NCI-H2029 treated with DMSO at 0.1 percent for 48 hours (cell line): ENCODE measurements at regions not wholly inside any gene's neighbourhood (a gene's known extent, or its start where the extent isn't known, plus 50 kb on each side); places are given as distances from the start of the nearest gene placed in this dataset.

Experiments
- DNase-seq: peaks from one replicate; lab custom pipeline; 2025; lab: John Stamatoyannopoulos, UW

DNA sequence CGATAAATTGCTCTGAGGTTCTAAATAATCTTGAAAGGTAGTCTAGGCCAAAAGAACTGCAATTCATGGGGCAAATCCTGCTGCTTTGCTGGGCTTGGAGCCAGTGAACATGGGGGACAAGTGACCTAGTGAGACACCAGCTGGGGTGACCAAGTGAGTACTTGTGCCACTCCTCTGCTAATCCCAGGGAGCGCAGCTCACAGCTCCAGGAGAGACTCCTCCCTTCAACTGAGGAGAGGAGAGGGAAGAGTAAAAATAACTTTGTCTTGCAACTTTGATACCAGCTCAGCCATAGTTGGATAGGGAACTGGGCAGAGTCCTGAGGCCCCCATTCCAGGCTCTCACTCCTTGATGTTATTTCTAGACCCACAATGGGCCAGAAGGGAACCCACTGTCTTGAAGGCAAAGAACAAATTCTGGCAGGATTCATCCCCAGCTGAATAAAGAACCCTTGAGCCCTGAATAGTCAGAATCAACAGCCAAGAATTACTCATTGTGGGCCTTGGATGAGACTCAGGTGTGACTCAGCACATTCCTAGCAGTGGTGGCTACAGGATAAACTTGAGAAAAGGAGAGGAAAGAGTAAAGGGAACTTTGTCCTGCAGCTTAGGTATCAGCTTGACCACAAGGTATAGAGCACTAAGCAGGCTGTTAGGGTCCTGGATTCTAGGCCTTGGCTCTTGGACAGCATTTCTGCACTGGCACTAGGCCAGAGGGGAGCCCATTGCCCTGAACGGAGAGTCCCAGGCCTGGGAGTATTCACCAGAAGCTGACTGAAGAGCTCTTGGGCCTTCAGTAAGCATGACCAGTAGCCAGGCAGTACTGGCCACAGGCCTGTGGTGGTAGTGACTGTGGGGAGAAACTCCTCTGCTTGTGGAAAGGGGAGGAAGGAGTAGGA lies 288.3 kb upstream of the CDH18 start:
- no peak for DNase-seq

DNA sequence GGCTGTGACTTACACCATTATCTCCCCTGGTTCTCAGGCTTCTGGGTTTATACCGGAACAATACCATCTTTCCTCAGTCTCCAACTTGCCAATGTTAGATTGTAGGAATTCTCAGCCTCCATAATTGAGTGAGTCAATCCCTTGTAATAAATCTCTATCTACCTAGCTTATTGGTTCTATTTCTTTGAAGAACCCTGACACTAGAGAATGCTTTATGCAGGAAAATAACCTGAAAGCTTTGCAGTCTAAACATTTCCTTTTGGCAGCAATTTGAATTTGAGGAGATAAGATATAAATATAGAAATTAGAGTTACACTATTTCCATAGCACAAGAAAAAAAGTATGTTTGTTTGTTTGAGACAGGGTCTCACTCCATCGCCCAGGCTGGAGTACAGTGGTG lies 278.1 kb upstream of the CDH18 start:
- DNase-seq, result no peak

- no peak for DNase-seq
Observed at GRCh38 chr5:20262896-20263295, 274.9 kb upstream of the CDH18 start.

DNA sequence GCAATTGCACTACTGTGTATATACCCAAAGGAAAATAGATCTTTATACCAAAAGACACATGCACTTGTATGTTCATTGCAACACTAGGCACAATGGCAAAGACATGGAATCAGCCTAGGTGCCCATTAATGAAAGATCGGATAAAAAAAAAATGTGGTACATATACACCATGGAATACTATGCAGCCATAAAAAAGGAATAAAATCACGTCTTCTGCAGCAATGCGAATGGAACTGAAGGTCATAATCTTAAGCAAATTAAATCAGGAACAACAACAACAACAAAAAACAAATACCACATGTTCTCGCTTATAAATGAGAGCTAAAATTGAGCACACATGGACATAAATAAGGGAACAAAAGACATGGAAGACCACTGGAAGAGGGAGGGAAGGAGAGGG lies 266.7 kb upstream of the CDH18 start:
- DNase-seq, result no peak

DNA sequence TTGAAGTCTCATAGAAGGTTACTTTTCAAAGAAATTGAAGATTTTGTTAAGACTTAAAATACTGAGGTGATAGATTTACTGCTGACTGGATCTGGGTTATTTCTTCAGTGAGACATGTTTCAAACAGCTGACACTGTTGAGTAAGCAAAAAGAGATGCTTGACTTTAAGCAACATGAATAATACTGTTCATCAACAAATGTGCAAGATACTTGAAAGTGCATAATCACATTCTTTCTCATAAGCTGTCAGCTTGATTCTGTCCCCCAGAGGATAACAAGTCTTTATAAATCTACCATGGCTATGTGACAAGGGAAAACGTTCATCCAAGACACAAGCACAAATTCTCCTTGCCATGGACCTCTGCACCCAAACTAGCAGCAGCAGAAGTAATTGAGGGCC lies 260.1 kb upstream of the CDH18 start:
- no peak for DNase-seq

DNA sequence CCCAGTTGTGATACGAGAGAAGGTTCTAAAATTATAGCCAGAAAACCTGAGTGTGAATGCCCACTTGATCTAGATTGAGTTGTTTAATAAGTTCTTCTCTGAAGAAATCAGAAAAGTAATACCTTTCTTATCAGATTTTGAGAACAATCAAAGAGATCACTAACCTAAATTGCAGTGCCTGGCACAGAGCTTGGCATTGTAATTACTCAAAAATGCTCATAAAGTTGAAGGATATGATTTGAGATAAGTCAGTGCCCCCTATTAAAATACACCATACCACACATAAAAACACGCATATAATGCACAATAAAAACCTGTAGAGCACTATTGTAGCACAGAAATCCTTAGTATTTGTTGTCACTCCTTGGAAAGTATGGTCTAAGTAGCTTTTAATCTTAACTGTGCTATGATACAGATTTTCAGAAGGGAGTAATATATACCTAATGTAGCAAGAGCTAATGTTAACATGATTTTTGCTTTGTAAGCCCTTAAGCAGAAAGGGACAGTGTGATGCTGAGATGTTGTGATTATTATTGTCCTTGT lies 257.5 kb upstream of the CDH18 start:
- DNase-seq, result no peak

DNA sequence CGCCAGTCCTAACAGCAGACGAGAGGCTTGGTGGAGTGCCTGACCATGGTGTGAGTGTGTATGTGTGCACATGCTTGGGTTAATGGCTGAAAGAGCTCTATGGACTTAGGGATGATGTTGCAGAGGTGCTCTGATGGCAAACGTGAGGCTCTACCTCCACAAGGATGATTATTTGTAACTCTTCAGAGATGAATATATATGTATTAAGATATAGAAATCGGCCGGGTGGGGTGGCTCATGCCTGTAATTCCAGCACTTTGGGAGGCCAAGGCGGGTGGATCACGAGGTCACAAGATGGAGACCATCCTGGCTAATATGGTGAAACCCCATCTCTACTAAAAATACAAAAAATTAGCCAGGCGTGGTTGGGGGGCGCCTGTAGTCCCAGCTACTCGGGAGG lies 253.4 kb upstream of the CDH18 start:
- no peak for DNase-seq

DNA sequence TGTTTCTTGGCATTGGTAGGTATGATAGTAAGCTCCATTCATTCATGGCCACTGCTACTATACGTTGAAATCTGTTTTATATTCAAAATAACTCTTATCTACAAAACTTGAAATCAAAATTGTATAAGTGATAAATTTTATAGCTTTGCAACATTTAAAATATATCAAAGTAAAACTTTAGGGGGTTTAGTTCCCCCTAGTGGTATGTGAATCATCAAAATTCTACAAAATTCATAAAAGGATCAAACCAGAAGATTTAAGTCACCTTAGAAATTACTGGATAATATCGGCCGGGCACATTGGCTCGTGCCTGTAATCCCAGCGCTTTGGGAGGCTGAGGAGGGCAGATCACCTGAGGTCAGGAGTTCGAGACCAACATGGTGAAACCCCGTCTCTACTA lies 243.0 kb upstream of the CDH18 start:
- no peak for DNase-seq

DNA sequence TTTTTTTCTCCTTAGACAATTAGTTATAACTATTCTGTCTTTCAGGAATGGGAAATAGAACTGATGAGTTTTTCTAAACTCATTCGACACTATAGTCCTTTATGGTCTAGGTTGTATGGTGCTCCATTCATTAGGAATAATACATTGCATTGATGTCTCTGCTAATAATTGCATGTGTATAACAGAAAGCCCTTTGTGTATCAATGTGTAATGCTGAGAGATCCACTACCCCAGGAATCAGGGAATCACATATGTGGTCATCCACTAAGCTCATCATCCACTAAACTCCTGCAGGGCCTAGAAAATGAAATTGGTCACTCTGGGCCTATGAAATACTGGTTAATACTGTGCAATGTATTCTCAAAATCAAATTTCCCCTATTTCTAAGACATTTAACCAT lies 242.0 kb upstream of the CDH18 start:
- DNase-seq, result no peak

GRCh38 chr5:20229303-20230005 lies 241.5 kb upstream of the CDH18 start:
- no peak for DNase-seq

GRCh38 chr5:20224966-20225365 lies 237.0 kb upstream of the CDH18 start:
- no peak for DNase-seq

GRCh38 chr5:20224046-20224445 lies 236.0 kb upstream of the CDH18 start:
- no peak for DNase-seq

DNA sequence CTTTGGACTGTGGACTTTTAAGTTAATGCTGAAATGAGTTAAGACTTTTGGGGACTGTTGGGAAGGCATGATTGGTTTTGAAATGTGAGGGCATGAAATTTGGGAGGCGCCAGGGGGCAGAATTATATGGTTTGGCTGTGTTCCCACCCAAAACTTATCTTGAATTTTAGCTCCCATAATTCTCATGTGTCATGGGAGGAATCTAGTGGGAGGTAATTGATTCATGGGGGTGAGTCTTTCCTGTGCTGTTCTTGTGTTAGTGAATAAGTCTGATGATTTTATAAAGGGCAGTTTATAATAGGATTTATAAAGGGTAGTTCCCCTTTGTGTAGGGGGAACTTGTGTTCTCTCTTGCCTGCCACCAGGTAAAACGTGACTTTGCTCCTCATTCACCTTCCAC lies 235.5 kb upstream of the CDH18 start:
- DNase-seq, result no peak

DNA sequence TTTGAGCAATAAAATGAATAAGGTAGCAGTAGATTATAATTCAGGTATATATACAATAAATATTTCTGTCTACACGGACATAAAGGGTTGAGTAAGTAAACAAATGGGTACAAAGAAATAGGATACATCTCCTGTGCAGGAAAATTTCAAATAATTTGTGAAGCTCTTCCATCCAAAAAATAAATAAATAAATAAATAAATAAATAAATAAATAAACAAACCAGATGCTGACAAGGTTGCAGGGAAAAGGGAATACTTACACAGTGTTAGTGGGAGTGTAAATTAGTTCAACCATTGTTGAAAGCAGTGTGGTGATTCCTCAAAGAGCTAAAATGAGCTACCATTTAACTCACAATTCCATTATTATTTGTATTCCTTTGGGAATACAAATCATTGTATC lies 227.3 kb upstream of the CDH18 start:
- no peak for DNase-seq

GRCh38 chr5:20213803-20214202 lies 225.8 kb upstream of the CDH18 start:
- DNase-seq, result no peak

DNA sequence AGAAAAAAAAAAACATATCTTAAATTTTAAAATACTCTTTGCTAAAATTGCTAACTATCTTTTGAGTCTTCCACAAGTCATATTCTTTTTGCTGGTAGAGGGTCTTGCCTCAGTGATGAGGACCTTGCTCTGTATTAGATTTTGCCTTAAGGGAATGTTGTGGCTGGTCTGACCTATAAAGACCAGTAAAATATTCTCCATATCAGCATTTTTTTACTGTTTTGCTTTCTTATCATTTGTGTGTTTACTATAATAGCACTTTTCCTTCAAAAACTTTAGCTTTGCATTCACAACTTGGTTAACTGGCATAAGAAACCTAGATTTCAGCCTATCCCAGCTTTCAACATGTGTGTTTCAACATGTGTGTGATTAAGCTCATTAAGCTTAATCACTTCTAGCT lies 224.7 kb upstream of the CDH18 start:
- no peak for DNase-seq

DNA sequence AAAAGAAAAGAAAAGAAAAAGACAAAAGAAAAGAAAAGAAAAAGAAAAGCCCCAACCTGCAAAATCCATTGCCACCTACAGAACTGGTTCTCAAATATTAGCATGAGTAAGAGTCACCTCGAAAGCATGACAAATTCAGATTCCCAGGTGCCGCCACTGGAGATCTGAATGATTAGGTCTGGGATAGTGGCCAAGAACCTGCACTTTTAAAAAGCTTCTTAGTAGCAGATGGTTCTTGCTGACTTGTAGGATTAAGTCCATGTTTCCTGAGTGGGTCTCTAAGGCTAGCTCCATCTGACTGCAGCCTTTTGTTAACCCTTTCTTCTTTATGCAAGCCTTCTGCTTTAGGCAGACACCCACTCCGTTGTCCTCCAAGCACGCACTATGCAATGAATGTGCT lies 178.5 kb upstream of the CDH18 start:
- DNase-seq, result no peak

- no peak for DNase-seq
Observed at GRCh38 chr5:20158006-20158405, 170.0 kb upstream of the CDH18 start.

- no peak for DNase-seq
Observed at GRCh38 chr5:20157089-20157488, 169.1 kb upstream of the CDH18 start.

DNA sequence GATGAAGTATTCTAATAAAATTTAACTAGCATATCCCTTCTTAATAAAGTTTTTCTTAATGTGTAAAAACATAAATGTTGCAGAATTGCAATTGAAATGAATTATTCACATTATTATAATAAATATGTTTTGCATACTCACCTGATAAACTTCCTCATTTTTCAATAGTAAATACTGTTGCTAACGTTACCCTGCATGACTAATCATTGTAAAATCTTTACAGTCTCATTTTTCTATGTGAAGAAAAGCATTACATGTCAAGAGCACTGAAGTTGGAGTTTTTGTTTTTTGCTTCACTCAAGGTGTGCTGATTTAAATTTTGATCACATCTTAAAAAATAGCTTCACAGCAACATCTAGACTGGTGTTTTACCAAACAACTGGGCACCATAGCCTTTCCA lies 157.2 kb upstream of the CDH18 start:
- DNase-seq, result no peak

DNA sequence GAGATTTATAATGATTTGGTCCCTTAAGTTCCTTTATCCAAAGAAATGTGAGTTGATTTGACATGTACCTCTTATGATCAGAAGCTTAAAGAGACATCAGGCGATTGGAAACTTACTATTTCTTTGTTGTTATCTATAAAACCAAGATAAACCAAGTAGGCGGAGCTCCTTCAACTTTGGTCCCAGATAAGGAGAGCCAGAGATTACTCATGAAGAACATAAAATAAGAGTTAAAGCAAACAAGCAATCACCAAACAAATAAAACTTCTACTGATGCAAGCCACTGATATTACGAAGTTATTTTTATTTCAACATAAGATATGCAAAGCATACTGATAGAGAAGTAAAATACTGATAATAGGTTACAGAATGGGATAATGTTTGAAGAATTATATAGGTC lies 141.5 kb upstream of the CDH18 start:
- DNase-seq, result no peak

- DNase-seq, result no peak
Observed at GRCh38 chr5:20128343-20128742, 140.3 kb upstream of the CDH18 start.

GRCh38 chr5:20114526-20114925 lies 126.5 kb upstream of the CDH18 start:
- no peak for DNase-seq
